Upper lobe of left lung (tissue), 6 donors: ENCODE measurements at regions not wholly inside any gene's neighbourhood (a gene's known extent, or its start where the extent isn't known, plus 50 kb on each side); places are given as distances from the start of the nearest gene placed in this dataset.
A peak's percentile ranks its signal among the peaks of the same experiment; 100 is the strongest.
"Not testable (repeated sequence)": the region's sequence is repeated elsewhere in the genome, so short reads cannot be mapped to it uniquely, and the experiment has no call there.

Experiments
- ATAC-seq, 2 donors: fragments of 200-7000 bp; cut with Tn5 transposase; one replicate each; pipeline ENCODE4 v1.9.1; 2022; ENCODE audit warnings: mild to moderate bottlenecking in 2 of 2, moderate library complexity in 2 of 2; ENCODE audit not compliant: low FRiP score in 2 of 2
- DNase-seq, 2 donors: peaks; one replicate each; pipeline ENCODE4 v3.0.0-alpha.2; 2019 to 2020
- H3K27ac ChIP-seq, 4 donors: fragments of 200-600 bp; sonication (generic); one replicate each; pipeline ENCODE4 v1.5.1; 2016 to 2019
- H3K27me3 ChIP-seq, 4 donors: fragments of 200-600 bp; sonication (generic); one replicate each; pipeline ENCODE4 v1.5.1; 2017 to 2019
- H3K36me3 ChIP-seq, 4 donors: fragments of 200-600 bp; sonication (generic); one replicate each; pipeline ENCODE4 v1.5.1; 2016 to 2019
- H3K4me1 ChIP-seq, 4 donors: fragments of 200-600 bp; sonication (generic); one replicate each; pipeline ENCODE4 v1.5.1; 2018 to 2019
- H3K4me3 ChIP-seq, 4 donors: fragments of 200-600 bp; sonication (generic); one replicate each; pipeline ENCODE4 v1.5.1; 2017 to 2019; ENCODE audit warnings: mild to moderate bottlenecking in 2 of 4, moderate library complexity in 1 of 4
- H3K9me3 ChIP-seq, 4 donors: fragments of 200-600 bp; sonication (generic); one replicate each; pipeline ENCODE4 v1.5.1; 2018 to 2019
- EP300 ChIP-seq, 4 donors: sonication (generic); formaldehyde crosslinking; IDR thresholded peaks; one replicate each; pipeline ENCODE4 v1.5.1; 2017; ENCODE audit warnings: antibody characterized with exemption in 4 of 4, control low read depth in 2 of 4
- POLR2A ChIP-seq, 4 donors: fragments of 450-650 bp; IDR thresholded peaks; one replicate each; pipeline ENCODE4 v1.5.1; 2016 to 2017; ENCODE audit warnings: antibody characterized with exemption in 4 of 4, mild to moderate bottlenecking in 2 of 4
- POLR2AphosphoS5 ChIP-seq, 2 donors: sonication (generic); formaldehyde crosslinking; IDR thresholded peaks; one replicate each; pipeline ENCODE4 v1.5.1; 2017; ENCODE audit warnings: antibody characterized with exemption in 2 of 2
- WGBS, 2 donors: methylation state at CpG; one replicate each; pipeline ENCODE4 v1.1.5; 2017 to 2018; 5-methylcytosine and 5-hydroxymethylcytosine counted together
- TF ChIP-seq, protein P1 (sequence below), 6 experiments: fragments of 450-650 bp in 4 of 6; fragments of 200-600 bp in 2 of 6; sonication (generic) in 2 of 6; IDR thresholded peaks; one replicate each; pipeline ENCODE4 v1.5.1; 2016 to 2019; ENCODE audit warnings: antibody characterized with exemption in 6 of 6
- donor health status: DM: no; HTN: no; CAD: no; lungs with moderate emphysema.
- donor health status: DM: no; HTN: yes; CAD: no; lungs with severe emphysema.

DNA sequence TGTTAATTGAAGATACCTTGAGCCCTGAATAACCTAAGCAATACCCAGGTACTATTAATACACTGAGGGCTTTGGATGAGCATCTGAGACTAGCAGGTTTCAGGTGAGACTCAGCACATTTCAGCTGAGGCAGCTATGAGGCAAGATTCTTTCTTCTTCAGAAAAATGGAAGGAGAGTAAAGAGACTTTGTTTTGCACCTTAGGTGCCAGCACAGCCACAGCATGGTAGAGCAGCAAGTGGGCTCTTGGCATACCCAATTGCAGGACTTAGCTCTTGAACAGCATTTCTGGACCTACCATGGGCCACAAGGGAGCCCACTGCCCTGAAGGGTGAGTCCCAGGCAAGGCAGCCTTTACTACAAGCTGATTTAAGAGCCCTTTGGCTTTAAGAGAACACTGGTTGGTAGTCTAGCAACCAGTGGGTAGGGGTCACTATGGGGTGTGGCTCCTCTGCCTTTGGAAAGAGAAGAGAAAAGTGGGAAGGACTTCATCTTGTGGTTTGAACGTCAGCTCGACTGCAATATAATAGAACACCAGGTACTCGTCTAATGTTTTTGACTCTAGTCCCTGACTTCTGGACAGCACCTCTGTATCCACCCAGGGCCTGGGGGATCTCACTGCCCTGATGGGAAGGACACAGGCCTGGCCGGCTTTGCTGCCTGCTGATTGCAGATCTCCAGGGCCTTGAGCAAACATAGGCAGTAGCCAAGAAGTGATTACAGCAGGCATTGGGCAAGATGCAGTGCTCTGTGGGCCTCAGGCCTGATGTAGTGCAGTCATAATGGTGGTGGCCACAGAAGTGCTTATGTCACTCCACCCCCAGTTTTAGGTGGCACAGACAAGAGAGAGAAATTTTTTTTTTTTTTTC lies 73.3 kb downstream of the GLYATL1 start:
- WGBS, 2 donors = 36 to 63% methylated on average over 4 of the region's 4 CpGs
- H3K36me3 ChIP-seq = no peaks in the 10 kb centered on the region
- H3K4me1 ChIP-seq = peaks cover 0 to 7% (median 2%) of the 10 kb centered on the region in 4 donors
- no peak overlapping the region for H3K27ac ChIP-seq
- ATAC-seq (peak; percentile 54 to 77), DNase-seq (peak; percentile 2 to 85)
- no peaks in the 10 kb centered on the region for H3K27me3 ChIP-seq
- no peaks in the 10 kb centered on the region for H3K9me3 ChIP-seq
- H3K4me3 ChIP-seq = no peak overlapping the region
- TF ChIP-seq POLR2A (IDR thresholded peaks at IDR 0.05) = no peak
- TF ChIP-seq POLR2AphosphoS5 (IDR thresholded peaks at IDR 0.05) = no peak

DNA sequence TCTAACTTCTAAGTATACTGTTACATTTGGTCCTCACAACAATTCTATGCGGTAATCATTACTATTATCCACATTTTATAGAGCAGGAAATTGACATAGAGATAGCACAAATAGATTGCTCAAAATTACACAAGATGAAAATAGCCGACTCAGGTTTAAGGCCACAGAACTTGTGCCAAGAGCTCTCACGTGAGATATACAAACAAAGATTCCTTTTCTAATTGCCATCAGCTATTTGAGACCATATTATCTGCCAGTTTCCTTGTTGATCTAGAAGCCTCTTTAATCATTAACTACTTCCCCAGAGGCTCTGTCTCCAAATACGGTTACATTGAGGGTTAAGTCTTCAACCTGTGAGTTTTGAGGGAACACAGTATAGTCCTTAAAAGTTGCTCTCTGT lies 61.0 kb upstream of the GLYATL1B start:
- no peaks in the 10 kb centered on the region for H3K36me3 ChIP-seq
- no peak overlapping the region for H3K27ac ChIP-seq
- H3K4me3 ChIP-seq = no peak overlapping the region
- no peaks in the 10 kb centered on the region for H3K4me1 ChIP-seq
- 46 to 48% methylated on average over 4 of the region's 4 CpGs for WGBS, 2 donors
- DNase-seq (no peak), ATAC-seq (no peak)
- no peaks in the 10 kb centered on the region for H3K27me3 ChIP-seq
- TF ChIP-seq POLR2A (IDR thresholded peaks at IDR 0.05) = no peak
- TF ChIP-seq, protein P1, sequence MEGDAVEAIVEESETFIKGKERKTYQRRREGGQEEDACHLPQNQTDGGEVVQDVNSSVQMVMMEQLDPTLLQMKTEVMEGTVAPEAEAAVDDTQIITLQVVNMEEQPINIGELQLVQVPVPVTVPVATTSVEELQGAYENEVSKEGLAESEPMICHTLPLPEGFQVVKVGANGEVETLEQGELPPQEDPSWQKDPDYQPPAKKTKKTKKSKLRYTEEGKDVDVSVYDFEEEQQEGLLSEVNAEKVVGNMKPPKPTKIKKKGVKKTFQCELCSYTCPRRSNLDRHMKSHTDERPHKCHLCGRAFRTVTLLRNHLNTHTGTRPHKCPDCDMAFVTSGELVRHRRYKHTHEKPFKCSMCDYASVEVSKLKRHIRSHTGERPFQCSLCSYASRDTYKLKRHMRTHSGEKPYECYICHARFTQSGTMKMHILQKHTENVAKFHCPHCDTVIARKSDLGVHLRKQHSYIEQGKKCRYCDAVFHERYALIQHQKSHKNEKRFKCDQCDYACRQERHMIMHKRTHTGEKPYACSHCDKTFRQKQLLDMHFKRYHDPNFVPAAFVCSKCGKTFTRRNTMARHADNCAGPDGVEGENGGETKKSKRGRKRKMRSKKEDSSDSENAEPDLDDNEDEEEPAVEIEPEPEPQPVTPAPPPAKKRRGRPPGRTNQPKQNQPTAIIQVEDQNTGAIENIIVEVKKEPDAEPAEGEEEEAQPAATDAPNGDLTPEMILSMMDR (IDR thresholded peaks at IDR 0.05) = no peak
- no peaks in the 10 kb centered on the region for H3K9me3 ChIP-seq

DNA sequence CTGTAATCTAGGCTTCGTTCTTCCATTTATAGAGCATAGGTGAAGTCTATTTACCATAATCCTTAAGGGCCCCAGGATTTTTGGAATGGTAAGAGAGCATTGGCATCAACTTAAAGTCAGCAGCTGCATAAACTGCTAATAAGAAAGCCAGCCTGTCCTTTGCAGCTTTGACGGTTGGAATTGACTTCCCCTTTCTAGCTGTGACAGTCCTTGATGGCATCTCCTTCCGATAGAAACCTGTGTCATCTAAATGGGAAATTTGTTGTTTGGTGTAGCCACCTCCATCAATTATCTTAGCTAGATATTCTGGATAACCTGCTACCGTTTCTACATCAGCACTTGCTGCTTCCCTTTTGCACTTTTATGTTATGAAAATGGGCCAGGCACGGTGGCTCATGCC lies 58.0 kb upstream of the GLYATL1B start:
- no peak for DNase-seq
- TF ChIP-seq POLR2AphosphoS5 (IDR thresholded peaks at IDR 0.05) (no peak), EP300 (IDR thresholded peaks at IDR 0.05) (no peak), POLR2A (IDR thresholded peaks at IDR 0.05) (no peak)
- TF ChIP-seq, protein P1 (IDR thresholded peaks at IDR 0.05) = no peak
- Histone ChIP-seq H3K4me3 (no peak overlapping the region), H3K27ac (no peak overlapping the region), H3K27me3 (no peaks in the 10 kb centered on the region), H3K36me3 (no peaks in the 10 kb centered on the region), H3K9me3 (no peaks in the 10 kb centered on the region), H3K4me1 (no peaks in the 10 kb centered on the region)
- WGBS, 2 donors = 72 to 80% methylated on average over 5 of the region's 5 CpGs
- no peak for ATAC-seq

DNA sequence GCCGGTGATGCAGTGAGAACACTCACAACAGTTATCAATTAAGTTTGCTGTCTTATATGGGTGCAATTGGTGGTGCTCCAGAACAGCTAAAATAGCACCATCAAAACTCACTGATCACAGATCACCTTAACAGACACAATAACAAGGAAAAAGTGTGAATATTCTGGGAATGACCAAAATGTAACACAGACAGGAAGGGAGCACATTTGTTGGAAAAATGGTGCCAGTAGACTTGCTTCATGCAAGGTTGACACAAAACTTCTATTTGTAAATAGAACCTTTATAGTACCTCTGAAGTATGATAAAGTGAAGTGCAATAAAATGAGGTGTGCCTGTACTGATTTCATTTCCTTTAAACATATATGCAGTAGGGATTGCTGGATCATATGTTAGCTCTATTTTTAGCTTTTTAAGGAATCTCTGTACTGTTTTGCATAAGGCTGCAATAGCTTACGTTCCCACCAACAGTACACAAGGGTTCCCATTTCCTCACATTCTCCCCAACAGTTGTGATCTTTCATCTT lies 56.7 kb upstream of the GLYATL1B start:
- no peaks in the 10 kb centered on the region for H3K9me3 ChIP-seq
- WGBS, 2 donors = 71 to 79% methylated on average over 2 of the region's 2 CpGs
- no peaks in the 10 kb centered on the region for H3K36me3 ChIP-seq
- no peak for ATAC-seq
- no peaks in the 10 kb centered on the region for H3K27me3 ChIP-seq
- no peaks in the 10 kb centered on the region for H3K4me1 ChIP-seq
- no peak for TF ChIP-seq EP300 (IDR thresholded peaks at IDR 0.05)
- TF ChIP-seq, protein P1 (IDR thresholded peaks at IDR 0.05) = no peak
- TF ChIP-seq POLR2AphosphoS5 (IDR thresholded peaks at IDR 0.05) = no peak
- TF ChIP-seq POLR2A (IDR thresholded peaks at IDR 0.05) = no peak
- no peak for DNase-seq
- no peak overlapping the region for H3K4me3 ChIP-seq
- H3K27ac ChIP-seq = no peak overlapping the region

DNA sequence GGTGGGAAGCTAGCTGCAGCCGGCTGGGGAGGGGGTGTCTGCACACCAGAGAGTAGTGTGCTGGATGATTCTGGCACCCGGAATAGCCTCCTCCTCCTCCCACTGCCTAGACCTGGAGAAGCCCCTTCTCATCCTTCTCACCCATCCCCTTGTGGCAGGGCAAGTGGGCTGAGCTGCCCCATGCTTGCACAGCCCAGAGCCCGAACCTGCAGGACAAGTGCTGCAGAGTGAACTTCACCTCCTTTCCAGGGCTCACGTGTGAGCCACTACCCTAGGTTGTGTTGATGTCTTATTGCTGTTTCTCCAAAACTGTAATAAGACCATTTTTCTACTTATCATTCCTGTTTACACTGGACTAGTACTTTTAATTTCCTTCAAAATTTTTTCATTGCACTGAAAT lies 56.1 kb upstream of the GLYATL1B start:
- ATAC-seq (peak in 1 of 2 donors; percentile 46), DNase-seq (no peak)
- Histone ChIP-seq H3K4me1 (no peaks in the 10 kb centered on the region), H3K36me3 (no peaks in the 10 kb centered on the region), H3K4me3 (no peak overlapping the region), H3K9me3 (no peaks in the 10 kb centered on the region), H3K27ac (no peak overlapping the region), H3K27me3 (no peaks in the 10 kb centered on the region)
- TF ChIP-seq, protein P1 (IDR thresholded peaks at IDR 0.05) = no peak
- no peak for TF ChIP-seq EP300 (IDR thresholded peaks at IDR 0.05)
- TF ChIP-seq POLR2A (IDR thresholded peaks at IDR 0.05) = no peak
- no peak for TF ChIP-seq POLR2AphosphoS5 (IDR thresholded peaks at IDR 0.05)
- 74 to 83% methylated on average over 4 of the region's 4 CpGs for WGBS, 2 donors

DNA sequence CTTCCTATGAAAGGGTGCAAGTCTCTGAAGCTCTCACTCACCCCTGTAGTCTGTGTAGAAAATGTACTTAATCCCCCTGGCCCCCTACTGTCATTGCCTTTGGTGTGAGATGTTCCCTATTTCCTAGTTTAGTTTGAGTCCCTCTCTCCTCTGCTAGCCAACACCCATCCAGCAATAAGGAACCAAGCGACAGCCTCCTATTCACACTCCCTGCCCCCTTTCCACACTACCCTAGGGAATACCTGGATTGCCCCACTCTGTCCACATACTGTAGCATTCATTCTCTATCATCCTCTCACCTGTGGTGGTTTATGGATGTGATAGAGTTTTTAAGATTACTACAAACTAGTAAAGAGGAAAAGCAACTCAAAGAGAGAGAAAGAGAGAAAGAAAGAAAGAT lies 54.4 kb upstream of the GLYATL1B start:
- H3K27ac ChIP-seq, DNase-seq, H3K36me3 ChIP-seq, H3K9me3 ChIP-seq, ATAC-seq, H3K4me3 ChIP-seq, H3K27me3 ChIP-seq, H3K4me1 ChIP-seq: not testable (repeated sequence)
- WGBS, 2 donors = 80 to 83% methylated on average over 1 of the region's 1 CpG
